Keratinocyte (primary cell): ENCODE measurements at regions not wholly inside any gene's neighbourhood (a gene's known extent, or its start where the extent isn't known, plus 50 kb on each side); places are given as distances from the start of the nearest gene placed in this dataset.

Experiments used
- DNase-seq: peaks from one replicate; pipeline ENCODE4 v3.0.0-alpha.2; 2011; ENCODE audit warnings: low read depth, missing footprints, low spot score
- FAIRE-seq: peaks from 2 replicates; lab custom pipeline; 2011; peaks lifted over from hg19 to GRCh38; lab: Jason Lieb, UNC
- H2AFZ ChIP-seq: 2 replicates; pipeline ENCODE4 v1.6.0; 2012; ENCODE audit warnings: low read length, control low read depth, inconsistent platforms; ENCODE audit not compliant: control insufficient read depth
- H3K27ac ChIP-seq: 2 replicates; pipeline ENCODE4 v1.5.1; 2011; ENCODE audit warnings: low read length; ENCODE audit not compliant: control insufficient read depth, insufficient read depth
- H3K27me3 ChIP-seq: 3 replicates; pipeline ENCODE4 v1.6.0; 2011; ENCODE audit warnings: low read length; ENCODE audit not compliant: control insufficient read depth, insufficient read depth; ENCODE audit errors: extremely low read depth
- H3K36me3 ChIP-seq, 2 experiments: 2 replicates in 1 of 2; 3 replicates in 1 of 2; pipeline ENCODE4 v1.5.1; 2011; ENCODE audit warnings: low read length in 2 of 2, mild to moderate bottlenecking in 1 of 2; ENCODE audit not compliant: control insufficient read depth in 2 of 2, insufficient read depth in 2 of 2; ENCODE audit errors: extremely low read depth in 1 of 2
- H3K4me1 ChIP-seq: 3 replicates; pipeline ENCODE4 v1.5.1; 2011; ENCODE audit warnings: low read length; ENCODE audit not compliant: control insufficient read depth, insufficient read depth; ENCODE audit errors: extremely low read depth
- H3K4me2 ChIP-seq: 3 replicates; pipeline ENCODE4 v1.6.0; 2011; ENCODE audit warnings: low read depth, low read length; ENCODE audit not compliant: control insufficient read depth, insufficient read depth; ENCODE audit errors: extremely low read depth
- H3K4me3 ChIP-seq, 3 experiments: fragments of 200-600 bp in 1 of 3; sonication (generic) in 1 of 3; 2 replicates in 2 of 3; 3 replicates in 1 of 3; pipeline ENCODE4 v1.5.1; 2011 to 2016; ENCODE audit warnings: low read length in 3 of 3, mild to moderate bottlenecking in 3 of 3, control low read depth in 2 of 3, inconsistent platforms in 1 of 3, low read depth in 1 of 3, mixed read lengths in 1 of 3, mixed run types in 1 of 3, moderate library complexity in 1 of 3; ENCODE audit not compliant: control insufficient read depth in 2 of 3, insufficient read depth in 2 of 3; ENCODE audit errors: extremely low read depth in 1 of 3
- H3K79me2 ChIP-seq: 2 replicates; pipeline ENCODE4 v1.6.0; 2012; ENCODE audit warnings: low read length; ENCODE audit not compliant: control insufficient read depth, insufficient read depth
- H3K9ac ChIP-seq: 3 replicates; pipeline ENCODE4 v1.6.0; 2011; ENCODE audit warnings: low read length; ENCODE audit not compliant: control insufficient read depth, insufficient read depth; ENCODE audit errors: extremely low read depth
- H3K9me1 ChIP-seq: 3 replicates; pipeline ENCODE4 v1.6.0; 2011; ENCODE audit warnings: low read length; ENCODE audit not compliant: control insufficient read depth, insufficient read depth; ENCODE audit errors: extremely low read depth
- H3K9me3 ChIP-seq: 2 replicates; pipeline ENCODE4 v1.5.1; 2012; ENCODE audit warnings: low read depth, low read length; ENCODE audit not compliant: control insufficient read depth
- H4K20me1 ChIP-seq: 3 replicates; pipeline ENCODE4 v1.6.0; 2011; ENCODE audit warnings: low read length; ENCODE audit not compliant: control insufficient read depth, insufficient read depth; ENCODE audit errors: extremely low read depth
- CTCF ChIP-seq, 3 experiments: IDR thresholded peaks in 1 of 3; conservative IDR thresholded peaks in 1 of 3; optimal IDR thresholded peaks in 1 of 3; 2 replicates in 2 of 3; 3 replicates in 1 of 3; pipeline versions ENCODE3 to v1.5.1; 2011; ENCODE audit warnings: low read length in 3 of 3, mild to moderate bottlenecking in 3 of 3, moderate library complexity in 2 of 3, control low read depth in 1 of 3, inconsistent platforms in 1 of 3; ENCODE audit not compliant: insufficient read depth in 2 of 3; ENCODE audit errors: extremely low read depth in 1 of 3
- EZH2 ChIP-seq: IDR thresholded peaks from one replicate; pipeline ENCODE4 v1.6.1; 2012; ENCODE audit warnings: inconsistent platforms, mild to moderate bottlenecking, low read length, moderate library complexity
- dilution Hi-C: fragments of 300-500 bp; cut with MboI; formaldehyde crosslinking; loops from one replicate; pipeline ENCODE4 v1.7.0; 2020; ENCODE audit warnings: low sequenced_read_pairs; ENCODE audit not compliant: extremely low pct_ligation_motif_present

GRCh38 chr18:34637094-34637801, 72.8 kb upstream of the DTNA start:
- Histone ChIP-seq H3K27me3 (no peaks in the 10 kb centered on the region), H3K9me3 (no peaks in the 10 kb centered on the region), H3K4me1 (no peaks in the 10 kb centered on the region), H2AFZ (no peak overlapping the region), H3K4me2 (no peak overlapping the region), H3K27ac (no peak overlapping the region), H3K9me1 (no peaks in the 10 kb centered on the region), H3K4me3 (no peak overlapping the region), H3K36me3 (no peaks in the 10 kb centered on the region), H3K9ac (no peak overlapping the region), H3K79me2 (no peaks in the 10 kb centered on the region), H4K20me1 (no peaks in the 10 kb centered on the region)
- dilution Hi-C loops = no loop called here
- FAIRE-seq = no peak
- TF ChIP-seq CTCF (optimal IDR thresholded peaks at IDR 0.05 in 1 of 3, IDR thresholded peaks at IDR 0.05 in 1 of 3, conservative IDR thresholded peaks at IDR 0.05 in 1 of 3; ENCODE audit: extremely low read depth in 1 of 3, insufficient read depth in 2 of 3, low read length in 3 of 3) (no peak), EZH2 (no peak)
- DNase-seq = no peak

GRCh38 chr18:34639687-34640086, 70.4 kb upstream of the DTNA start:
- Histone ChIP-seq H3K9ac (no peak overlapping the region), H3K9me1 (no peaks in the 10 kb centered on the region), H3K4me3 (no peak overlapping the region), H3K79me2 (no peaks in the 10 kb centered on the region), H3K9me3 (no peaks in the 10 kb centered on the region), H3K27ac (no peak overlapping the region), H3K4me2 (no peak overlapping the region), H3K27me3 (no peaks in the 10 kb centered on the region), H3K4me1 (no peaks in the 10 kb centered on the region), H3K36me3 (no peaks in the 10 kb centered on the region), H4K20me1 (no peaks in the 10 kb centered on the region), H2AFZ (no peak overlapping the region)
- TF ChIP-seq EZH2 (no peak), CTCF (optimal IDR thresholded peaks at IDR 0.05 in 1 of 3, IDR thresholded peaks at IDR 0.05 in 1 of 3, conservative IDR thresholded peaks at IDR 0.05 in 1 of 3; ENCODE audit: extremely low read depth in 1 of 3, insufficient read depth in 2 of 3, low read length in 3 of 3) (no peak)
- dilution Hi-C loops = no loop called here
- DNase-seq (no peak), FAIRE-seq (no peak)
